Transverse colon (tissue), 4 donors: ENCODE measurements at regions not wholly inside any gene's neighbourhood (a gene's known extent, or its start where the extent isn't known, plus 50 kb on each side); places are given as distances from the start of the nearest gene placed in this dataset.

ENCODE experiments used
- DNase-seq: peaks from one replicate; pipeline ENCODE4 v3.0.0-alpha.2; 2019
- H3K27ac ChIP-seq, 4 donors: fragments of 200-600 bp; sonication (generic); 2 replicates each; pipeline ENCODE4 v1.5.1; 2016 to 2018; ENCODE audit warnings: inconsistent platforms in 4 of 4
- H3K27me3 ChIP-seq: fragments of 200-600 bp; sonication (generic); 2 replicates; pipeline ENCODE4 v1.5.1; 2017; ENCODE audit warnings: inconsistent platforms
- H3K36me3 ChIP-seq, 4 donors: fragments of 200-600 bp; sonication (generic); 2 replicates each; pipeline ENCODE4 v1.5.1; 2017 to 2019; ENCODE audit warnings: inconsistent platforms in 4 of 4
- H3K4me1 ChIP-seq, 4 donors: fragments of 200-600 bp; sonication (generic); 2 replicates each; pipeline ENCODE4 v1.5.1; 2017 to 2020; ENCODE audit warnings: inconsistent platforms in 4 of 4
- H3K4me3 ChIP-seq, 4 donors: fragments of 200-600 bp; sonication (generic); 1 replicate in 1 of 4; 2 replicates in 3 of 4; pipeline versions ENCODE4 v1.5.1 to v1.6.1; 2017 to 2019; ENCODE audit warnings: inconsistent platforms in 4 of 4
- H3K9me3 ChIP-seq, 2 donors: fragments of 200-600 bp; sonication (generic); 2 replicates each; pipeline ENCODE4 v1.5.1; 2017 to 2019; ENCODE audit warnings: inconsistent platforms in 2 of 2
- EP300 ChIP-seq: sonication (generic); formaldehyde crosslinking; IDR thresholded peaks from one replicate; pipeline ENCODE4 v1.6.1; 2017; ENCODE audit warnings: antibody characterized with exemption, low read depth
- POLR2A ChIP-seq: fragments of 450-650 bp; IDR thresholded peaks from one replicate; pipeline ENCODE4 v1.6.1; 2016; ENCODE audit warnings: antibody characterized with exemption, mild to moderate bottlenecking, moderate library complexity
- POLR2AphosphoS5 ChIP-seq, 3 donors: sonication (generic); formaldehyde crosslinking; IDR thresholded peaks; one replicate each; pipeline ENCODE4 v1.6.1; 2016; ENCODE audit warnings: antibody characterized with exemption in 3 of 3
- WGBS, 2 donors: methylation state at CpG; one replicate each; pipeline ENCODE4 v1.1.5; 2018; ENCODE audit warnings: low coverage in 1 of 2; 5-methylcytosine and 5-hydroxymethylcytosine counted together
- in situ Hi-C, 4 donors: fragments of 200-750 bp; cut with MboI; loops; one replicate each; pipeline versions ENCODE4 v1.15.0 to v1.15.1; 2017; ENCODE audit warnings: low sequenced_read_pairs in 3 of 4, low pct_ligation_motif_present in 1 of 4, low pct_unique_long_range_greater_than_20kb in 1 of 4
- intact Hi-C: fragments of 100-400 bp; cut with DNase I; formaldehyde crosslinking; loops from one replicate; pipeline ENCODE4 v1.15.1; 2023; ENCODE audit warnings: low total_unique reads
- TF ChIP-seq, protein P1 (sequence below), 5 experiments: fragments of 200-600 bp in 3 of 5; fragments of 450-650 bp in 2 of 5; sonication (generic) in 3 of 5; IDR thresholded peaks; 1 replicate in 2 of 5; 2 replicates in 3 of 5; pipeline ENCODE4 v1.5.1; 2016 to 2017; ENCODE audit warnings: antibody characterized with exemption in 5 of 5, inconsistent platforms in 3 of 5, mild to moderate bottlenecking in 2 of 5, moderate library complexity in 1 of 5

GRCh38 chr3:59386165-59386564, 336.3 kb upstream of the CFAP20DC start:
- no peaks in the 10 kb centered on the region for H3K9me3 ChIP-seq
- 74 to 80% methylated on average over 5 of the region's 5 CpGs for WGBS, 2 donors
- H3K4me3 ChIP-seq, result no peak overlapping the region
- H3K27me3 ChIP-seq, result no peaks in the 10 kb centered on the region
- TF ChIP-seq, protein P1, sequence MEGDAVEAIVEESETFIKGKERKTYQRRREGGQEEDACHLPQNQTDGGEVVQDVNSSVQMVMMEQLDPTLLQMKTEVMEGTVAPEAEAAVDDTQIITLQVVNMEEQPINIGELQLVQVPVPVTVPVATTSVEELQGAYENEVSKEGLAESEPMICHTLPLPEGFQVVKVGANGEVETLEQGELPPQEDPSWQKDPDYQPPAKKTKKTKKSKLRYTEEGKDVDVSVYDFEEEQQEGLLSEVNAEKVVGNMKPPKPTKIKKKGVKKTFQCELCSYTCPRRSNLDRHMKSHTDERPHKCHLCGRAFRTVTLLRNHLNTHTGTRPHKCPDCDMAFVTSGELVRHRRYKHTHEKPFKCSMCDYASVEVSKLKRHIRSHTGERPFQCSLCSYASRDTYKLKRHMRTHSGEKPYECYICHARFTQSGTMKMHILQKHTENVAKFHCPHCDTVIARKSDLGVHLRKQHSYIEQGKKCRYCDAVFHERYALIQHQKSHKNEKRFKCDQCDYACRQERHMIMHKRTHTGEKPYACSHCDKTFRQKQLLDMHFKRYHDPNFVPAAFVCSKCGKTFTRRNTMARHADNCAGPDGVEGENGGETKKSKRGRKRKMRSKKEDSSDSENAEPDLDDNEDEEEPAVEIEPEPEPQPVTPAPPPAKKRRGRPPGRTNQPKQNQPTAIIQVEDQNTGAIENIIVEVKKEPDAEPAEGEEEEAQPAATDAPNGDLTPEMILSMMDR (IDR thresholded peaks at IDR 0.05), result no peak
- TF ChIP-seq POLR2A (no peak), POLR2AphosphoS5 (IDR thresholded peaks at IDR 0.05) (no peak), EP300 (no peak)
- H3K36me3 ChIP-seq, result no peaks in the 10 kb centered on the region
- no peak for DNase-seq
- in situ Hi-C loops, result no loop called here
- intact Hi-C loops, result no loop called here
- no peak overlapping the region for H3K27ac ChIP-seq
- H3K4me1 ChIP-seq, result no peaks in the 10 kb centered on the region

- Histone ChIP-seq H3K36me3 (no peaks in the 10 kb centered on the region), H3K9me3 (no peaks in the 10 kb centered on the region), H3K27me3 (no peaks in the 10 kb centered on the region), H3K27ac (no peak overlapping the region), H3K4me3 (no peak overlapping the region), H3K4me1 (no peaks in the 10 kb centered on the region)
- 82% methylated on average over 7 of the region's 7 CpGs; no CpG with 5 or more reads in 1 of the 2 donors for WGBS, 2 donors
- TF ChIP-seq EP300 (no peak), POLR2AphosphoS5 (IDR thresholded peaks at IDR 0.05) (no peak)
- TF ChIP-seq, protein P1 (IDR thresholded peaks at IDR 0.05), result no peak
- in situ Hi-C loops (no loop called here), intact Hi-C loops (no loop called here)
- DNase-seq, result no peak
Observed at GRCh38 chr3:59385547-59385946, 335.7 kb upstream of the CFAP20DC start.

DNA sequence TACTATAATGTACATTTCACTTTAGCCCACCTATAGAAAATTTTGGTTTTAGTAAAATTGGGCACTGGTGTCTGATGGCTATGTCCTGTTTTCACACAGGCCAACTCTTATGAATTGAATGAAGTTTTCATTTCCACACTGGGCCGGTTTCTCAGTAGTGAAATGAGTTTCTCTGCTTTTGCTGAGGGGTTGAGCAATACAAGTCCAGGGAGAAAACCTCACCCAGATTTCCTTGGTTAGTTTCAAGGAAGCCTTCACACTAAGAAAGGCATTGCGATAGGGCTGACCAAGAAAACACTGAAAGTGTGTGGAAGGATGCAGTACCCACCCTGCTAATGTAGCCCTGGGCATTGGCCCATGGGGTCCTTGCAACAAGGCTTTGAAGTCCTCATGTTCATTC, 331.5 kb upstream of the CFAP20DC start:
- H3K4me3 ChIP-seq, result no peak overlapping the region
- H3K9me3 ChIP-seq, result no peaks in the 10 kb centered on the region
- WGBS, 2 donors, result 73 to 78% methylated on average over 2 of the region's 2 CpGs
- H3K4me1 ChIP-seq, result no peaks in the 10 kb centered on the region
- H3K27ac ChIP-seq, result no peak overlapping the region
- TF ChIP-seq POLR2AphosphoS5 (IDR thresholded peaks at IDR 0.05) (no peak), POLR2A (no peak), EP300 (no peak)
- TF ChIP-seq, protein P1 (IDR thresholded peaks at IDR 0.05), result no peak
- H3K36me3 ChIP-seq, result no peaks in the 10 kb centered on the region
- no peak for DNase-seq
- in situ Hi-C loops (no loop called here), intact Hi-C loops (no loop called here)
- H3K27me3 ChIP-seq, result no peaks in the 10 kb centered on the region

DNA sequence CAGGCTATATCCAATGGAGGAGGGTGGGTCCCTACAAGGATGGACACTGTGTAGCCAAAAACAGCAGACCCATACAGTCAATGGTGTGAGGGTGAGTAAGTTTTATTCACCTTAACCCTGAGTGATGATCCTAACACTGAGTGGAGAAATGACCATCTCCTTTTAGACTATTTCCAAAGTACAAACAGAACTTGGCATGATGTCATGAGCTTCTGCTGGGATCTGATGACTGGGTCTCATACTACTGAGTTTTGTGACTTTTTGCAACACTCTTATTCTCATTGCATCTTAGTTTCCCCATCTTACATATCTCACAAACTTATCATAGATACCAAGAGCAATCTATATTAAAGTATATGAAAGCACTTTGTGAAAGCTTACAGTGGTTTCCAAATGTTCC, 330.3 kb upstream of the CFAP20DC start:
- in situ Hi-C loops (no loop called here), intact Hi-C loops (no loop called here)
- Histone ChIP-seq H3K9me3 (no peaks in the 10 kb centered on the region), H3K4me1 (no peaks in the 10 kb centered on the region), H3K27ac (no peak overlapping the region), H3K4me3 (no peak overlapping the region), H3K27me3 (no peaks in the 10 kb centered on the region), H3K36me3 (no peaks in the 10 kb centered on the region)
- DNase-seq, result no peak
- no peak for TF ChIP-seq POLR2A
- TF ChIP-seq POLR2AphosphoS5 (IDR thresholded peaks at IDR 0.05), result no peak
- TF ChIP-seq, protein P1 (IDR thresholded peaks at IDR 0.05), result no peak
- TF ChIP-seq EP300, result no peak
